GM23248 (cell line): ENCODE measurements at regions not wholly inside any gene's neighbourhood (a gene's known extent, or its start where the extent isn't known, plus 50 kb on each side); places are given as distances from the start of the nearest gene placed in this dataset.

Experiments
- EZH2 ChIP-seq: fragments of 200-600 bp; sonication (generic); IDR thresholded peaks from 2 replicates; pipeline ENCODE4 v1.6.1; 2018; ENCODE audit warnings: antibody characterized with exemption, mild to moderate bottlenecking; ENCODE audit not compliant: insufficient read depth, poor library complexity, severe bottlenecking
- EZH2phosphoT487 ChIP-seq: fragments of 200-600 bp; sonication (generic); IDR thresholded peaks from 2 replicates; pipeline ENCODE4 v1.6.1; 2018; ENCODE audit warnings: antibody characterized with exemption, moderate library complexity, mild to moderate bottlenecking, low read depth; ENCODE audit not compliant: insufficient read depth

- TF ChIP-seq EZH2 (no peak), EZH2phosphoT487 (no peak)
These were observed 429.1 kb upstream of the CDH4 start for GRCh38 chr20:60822699-60823607.
